ENCODE measurements at regions not wholly inside any gene's neighbourhood (a gene's known extent, or its start where the extent isn't known, plus 50 kb on each side); places are given as distances from the start of the nearest gene placed in this dataset.
A peak's percentile ranks its signal among the peaks of the same experiment; 100 is the strongest.

DNA sequence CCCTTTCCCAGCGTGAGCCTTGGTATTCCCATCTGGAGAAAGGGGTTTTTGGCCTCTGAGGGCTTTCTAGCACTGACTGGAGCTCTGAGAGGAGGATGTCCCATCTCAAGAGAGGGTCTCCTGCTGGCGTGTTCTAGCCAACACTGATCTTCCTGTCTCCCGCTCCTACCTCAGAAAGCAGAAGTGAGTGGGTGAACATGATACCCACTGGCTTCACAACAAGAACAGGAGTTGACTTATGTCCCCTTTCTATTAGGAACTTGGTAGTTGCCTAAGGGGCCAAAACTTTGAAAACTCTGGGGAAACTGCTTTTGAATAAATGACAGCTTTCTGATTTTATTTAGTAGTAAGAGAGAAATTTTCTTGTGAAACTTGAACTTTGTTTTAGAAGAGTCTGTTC, 113.1 kb upstream of the ADCY1 start:
- no peak overlapping the region for H3K4me3 ChIP-seq (ENCODE audit: low read depth, low read length)
- no peak for DNase-seq (ENCODE audit: low read depth, low spot score)
- in situ Hi-C loops (cut with HindIII; ENCODE audit: low sequenced_read_pairs), result no loop called here
- TF ChIP-seq, protein P1, sequence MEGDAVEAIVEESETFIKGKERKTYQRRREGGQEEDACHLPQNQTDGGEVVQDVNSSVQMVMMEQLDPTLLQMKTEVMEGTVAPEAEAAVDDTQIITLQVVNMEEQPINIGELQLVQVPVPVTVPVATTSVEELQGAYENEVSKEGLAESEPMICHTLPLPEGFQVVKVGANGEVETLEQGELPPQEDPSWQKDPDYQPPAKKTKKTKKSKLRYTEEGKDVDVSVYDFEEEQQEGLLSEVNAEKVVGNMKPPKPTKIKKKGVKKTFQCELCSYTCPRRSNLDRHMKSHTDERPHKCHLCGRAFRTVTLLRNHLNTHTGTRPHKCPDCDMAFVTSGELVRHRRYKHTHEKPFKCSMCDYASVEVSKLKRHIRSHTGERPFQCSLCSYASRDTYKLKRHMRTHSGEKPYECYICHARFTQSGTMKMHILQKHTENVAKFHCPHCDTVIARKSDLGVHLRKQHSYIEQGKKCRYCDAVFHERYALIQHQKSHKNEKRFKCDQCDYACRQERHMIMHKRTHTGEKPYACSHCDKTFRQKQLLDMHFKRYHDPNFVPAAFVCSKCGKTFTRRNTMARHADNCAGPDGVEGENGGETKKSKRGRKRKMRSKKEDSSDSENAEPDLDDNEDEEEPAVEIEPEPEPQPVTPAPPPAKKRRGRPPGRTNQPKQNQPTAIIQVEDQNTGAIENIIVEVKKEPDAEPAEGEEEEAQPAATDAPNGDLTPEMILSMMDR (IDR thresholded peaks at IDR 0.05; ENCODE audit: low read depth, low read length), result no peak

DNA sequence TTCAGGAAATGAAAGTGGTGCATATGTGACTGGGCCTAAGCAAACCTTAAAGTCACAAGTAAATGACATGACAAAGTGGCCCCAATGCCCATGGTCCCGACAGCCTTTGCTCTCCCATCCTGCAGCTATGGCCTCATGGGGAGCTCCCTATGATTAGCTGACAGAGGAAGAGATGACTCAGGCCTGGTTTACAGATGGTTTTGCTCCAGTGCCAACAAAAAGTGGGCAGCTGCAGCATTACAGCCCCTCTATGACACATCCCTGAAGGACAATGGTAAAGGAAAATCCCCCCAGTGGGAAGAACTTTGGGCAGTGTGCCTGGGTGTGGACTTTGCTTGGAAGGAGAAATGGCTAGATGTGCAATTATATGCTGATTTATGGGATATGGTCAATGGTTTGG, 105.1 kb upstream of the ADCY1 start:
- peak; percentile 75 for DNase-seq (ENCODE audit: low read depth, low spot score)
- in situ Hi-C loops (cut with HindIII; ENCODE audit: low sequenced_read_pairs), result no loop called here
- TF ChIP-seq, protein P1 (IDR thresholded peaks at IDR 0.05; ENCODE audit: low read depth, low read length), result no peak
- H3K4me3 ChIP-seq (ENCODE audit: low read depth, low read length), result no peak overlapping the region

DNA sequence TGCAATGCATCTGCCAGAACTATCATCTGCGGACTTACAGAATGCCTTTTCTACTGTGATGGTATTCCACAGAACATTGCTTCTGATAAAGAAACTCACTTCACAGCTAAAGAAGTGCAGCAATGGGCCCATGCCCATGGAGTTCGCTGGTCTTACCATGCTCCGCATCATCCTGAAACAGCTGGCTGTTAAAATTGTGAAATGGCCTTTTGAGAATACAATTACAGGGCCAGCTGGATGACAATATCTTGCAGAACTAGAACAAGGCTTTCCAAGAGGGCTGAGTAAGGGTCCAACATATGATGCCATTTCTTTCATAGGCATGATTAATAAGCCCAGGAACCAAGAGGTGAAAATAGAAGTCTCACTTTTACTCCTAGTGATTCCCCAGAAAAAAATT, 104.1 kb upstream of the ADCY1 start:
- in situ Hi-C loops (cut with HindIII; ENCODE audit: low sequenced_read_pairs), result no loop called here
- H3K4me3 ChIP-seq (ENCODE audit: low read depth, low read length), result no peak overlapping the region
- TF ChIP-seq, protein P1 (IDR thresholded peaks at IDR 0.05; ENCODE audit: low read depth, low read length), result no peak
- no peak for DNase-seq (ENCODE audit: low read depth, low spot score)

DNA sequence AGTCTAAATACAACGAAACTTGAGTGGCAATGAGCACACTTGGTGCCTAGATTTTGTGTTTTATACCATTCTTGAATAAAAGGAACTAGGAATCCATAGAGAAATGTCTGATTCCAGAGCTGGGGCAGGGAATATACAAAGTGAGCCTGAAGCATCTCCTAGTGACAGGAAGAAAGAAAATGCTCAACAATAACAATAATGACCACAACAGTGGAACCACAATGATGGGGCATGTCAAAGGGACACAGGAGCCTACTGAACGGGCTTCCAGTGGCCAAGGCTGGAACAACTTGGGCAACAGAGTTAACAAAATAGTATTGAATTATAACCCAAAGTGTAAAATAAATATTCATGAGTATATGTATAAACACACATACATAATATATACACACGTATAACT, 94.4 kb upstream of the ADCY1 start:
- TF ChIP-seq, protein P1 (IDR thresholded peaks at IDR 0.05; ENCODE audit: low read depth, low read length), result no peak
- DNase-seq (ENCODE audit: low read depth, low spot score), result no peak
- no peak overlapping the region for H3K4me3 ChIP-seq (ENCODE audit: low read depth, low read length)
- in situ Hi-C loops (cut with HindIII; ENCODE audit: low sequenced_read_pairs), result no loop called here

DNA sequence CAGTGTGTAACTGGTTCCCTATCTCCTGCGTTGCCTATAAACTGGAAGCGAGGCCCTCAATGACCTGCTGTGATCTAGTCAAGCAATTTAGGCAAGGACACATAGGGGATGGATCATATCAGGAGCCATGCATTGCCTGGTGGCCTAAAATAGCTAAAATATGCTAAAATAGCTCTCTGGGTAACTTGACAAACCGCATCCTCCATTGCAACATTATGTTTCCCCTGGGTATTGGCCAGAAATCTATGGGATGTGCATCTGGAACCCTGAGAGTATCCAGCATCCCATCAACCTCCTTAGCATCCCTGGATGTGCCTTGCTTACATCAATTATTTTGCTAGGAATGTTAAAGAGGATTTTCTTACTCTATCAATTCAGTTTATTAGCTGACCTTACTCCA, 91.7 kb upstream of the ADCY1 start:
- DNase-seq (ENCODE audit: low read depth, low spot score), result no peak
- in situ Hi-C loops (cut with HindIII; ENCODE audit: low sequenced_read_pairs), result no loop called here
- H3K4me3 ChIP-seq (ENCODE audit: low read depth, low read length), result no peak overlapping the region
- TF ChIP-seq, protein P1 (IDR thresholded peaks at IDR 0.05; ENCODE audit: low read depth, low read length), result no peak

DNA sequence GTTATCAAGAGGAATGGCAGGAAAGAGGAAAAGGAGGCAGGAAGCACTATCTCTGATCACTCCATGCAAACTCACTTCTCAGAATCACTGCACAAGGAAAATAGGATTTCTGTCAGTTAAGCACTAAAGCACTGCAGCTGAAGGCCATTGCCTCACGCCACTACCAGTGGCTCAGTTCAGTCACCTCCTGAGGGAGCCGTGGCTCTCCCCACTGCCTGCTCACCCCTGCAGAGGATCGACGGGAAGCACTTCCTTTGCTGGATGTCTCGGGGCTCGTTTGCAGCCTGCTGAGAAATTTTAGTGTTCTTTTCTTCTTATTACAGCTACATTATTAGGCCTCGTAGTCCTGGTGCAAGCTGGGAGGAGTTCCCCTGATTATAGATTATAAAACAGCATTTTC, 90.1 kb upstream of the ADCY1 start:
- DNase-seq (ENCODE audit: low read depth, low spot score), result no peak
- in situ Hi-C loops (cut with HindIII; ENCODE audit: low sequenced_read_pairs), result no loop called here
- H3K4me3 ChIP-seq (ENCODE audit: low read depth, low read length), result no peak overlapping the region
- TF ChIP-seq, protein P1 (IDR thresholded peaks at IDR 0.05; ENCODE audit: low read depth, low read length), result no peak

DNA sequence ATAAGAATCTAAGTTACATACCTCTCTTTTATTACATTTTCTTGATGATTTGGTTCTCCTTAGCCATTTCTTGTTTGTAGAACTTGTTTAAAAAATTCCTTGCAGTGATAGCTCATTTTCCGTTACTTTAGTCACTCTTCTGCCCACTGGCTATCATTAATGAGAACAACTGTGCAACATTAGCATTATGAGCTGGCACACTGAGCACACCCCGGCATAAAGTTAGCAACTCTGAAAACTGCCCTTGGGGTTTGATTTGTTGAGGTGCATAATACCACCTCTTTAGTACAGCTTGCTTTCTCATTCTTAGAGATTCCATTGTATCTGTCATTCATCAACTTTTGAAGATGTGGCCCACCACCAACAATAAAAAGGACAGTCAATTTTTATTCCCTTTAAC, 87.6 kb upstream of the ADCY1 start:
- TF ChIP-seq, protein P1 (IDR thresholded peaks at IDR 0.05; ENCODE audit: low read depth, low read length), result no peak
- in situ Hi-C loops (cut with HindIII; ENCODE audit: low sequenced_read_pairs), result no loop called here
- no peak overlapping the region for H3K4me3 ChIP-seq (ENCODE audit: low read depth, low read length)

More for the DNA sequence above, 87.6 kb upstream of the ADCY1 start:
- DNase-seq (ENCODE audit: low read depth, low spot score), result no peak

Data from astrocyte of the spinal cord (primary cell).